ENCODE measurements at regions not wholly inside any gene's neighbourhood (a gene's known extent, or its start where the extent isn't known, plus 50 kb on each side); places are given as distances from the start of the nearest gene placed in this dataset.

GRCh38 chr3:69535613-69536012, 149.7 kb upstream of the FRMD4B start:
- H3K36me3 Mint-ChIP-seq (ENCODE audit: insufficient read depth): no peaks in the 10 kb centered on the region
- DNase-seq (ENCODE audit: low spot score in 2 of 2) (no peak), ATAC-seq (replicated peaks; ENCODE audit: extremely low read depth, poor library complexity, severe bottlenecking) (no peak)
- H3K9me3 Mint-ChIP-seq: no peaks in the 10 kb centered on the region
- no peaks in the 10 kb centered on the region for H3K4me1 Mint-ChIP-seq
- no peak overlapping the region for H3K27ac Mint-ChIP-seq (ENCODE audit: low read depth)
- no peak overlapping the region for H3K4me3 Mint-ChIP-seq
- peaks cover 33% of the 10 kb centered on the region for H3K27me3 Mint-ChIP-seq

DNA sequence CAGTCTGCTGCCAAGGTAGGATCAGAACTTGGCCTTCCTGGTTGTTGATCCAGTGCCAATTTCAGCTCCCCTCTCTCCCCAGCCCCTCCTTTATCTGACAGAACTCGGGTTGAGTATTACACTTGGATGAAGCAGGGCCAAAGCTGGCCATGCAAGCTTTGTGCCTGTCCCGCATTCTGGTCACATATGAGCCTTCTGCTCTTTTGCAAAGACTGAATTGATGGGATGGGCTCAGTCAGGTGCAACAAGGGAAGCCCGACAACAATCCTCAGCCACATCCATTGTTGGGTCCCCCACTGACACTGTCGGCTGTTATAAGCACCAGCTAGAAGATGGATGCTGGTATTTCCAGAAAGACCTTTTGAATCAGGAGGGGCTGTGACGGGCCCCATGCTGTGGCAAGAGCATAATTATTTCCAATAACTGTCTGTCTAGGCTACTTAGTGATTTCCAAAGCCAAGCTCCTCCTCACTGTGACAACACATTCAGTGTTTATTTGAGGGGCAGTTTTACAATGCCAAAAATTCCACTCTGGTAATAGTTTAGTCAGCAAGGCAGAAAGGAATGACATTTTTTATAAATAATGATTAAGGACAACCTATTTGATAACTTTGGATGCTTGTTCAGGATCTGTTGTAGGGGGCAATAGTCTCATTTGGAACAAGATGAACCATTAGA, 146.8 kb upstream of the FRMD4B start:
- no peak overlapping the region for H3K4me3 Mint-ChIP-seq
- H3K36me3 Mint-ChIP-seq (ENCODE audit: insufficient read depth): no peaks in the 10 kb centered on the region
- H3K4me1 Mint-ChIP-seq: no peaks in the 10 kb centered on the region
- peaks cover 4% of the 10 kb centered on the region for H3K27me3 Mint-ChIP-seq
- DNase-seq (ENCODE audit: low spot score in 2 of 2): no peak
- no peak overlapping the region for H3K27ac Mint-ChIP-seq (ENCODE audit: low read depth)
- no peak for ATAC-seq (replicated peaks; ENCODE audit: extremely low read depth, poor library complexity, severe bottlenecking)
- no peaks in the 10 kb centered on the region for H3K9me3 Mint-ChIP-seq

- Mint-ChIP-seq H3K36me3 (ENCODE audit: insufficient read depth) (no peaks in the 10 kb centered on the region), H3K27me3 (peaks cover 4% of the 10 kb centered on the region), H3K27ac (ENCODE audit: low read depth) (no peak overlapping the region), H3K9me3 (no peaks in the 10 kb centered on the region), H3K4me1 (no peaks in the 10 kb centered on the region), H3K4me3 (no peak overlapping the region)
- ATAC-seq (replicated peaks; ENCODE audit: extremely low read depth, poor library complexity, severe bottlenecking) (no peak), DNase-seq (ENCODE audit: low spot score in 2 of 2) (no peak)
These were observed 146.0 kb upstream of the FRMD4B start for GRCh38 chr3:69531576-69532546.

- H3K4me1 Mint-ChIP-seq: no peaks in the 10 kb centered on the region
- DNase-seq (ENCODE audit: low spot score in 2 of 2) (no peak), ATAC-seq (replicated peaks; ENCODE audit: extremely low read depth, poor library complexity, severe bottlenecking) (no peak)
- H3K4me3 Mint-ChIP-seq: no peak overlapping the region
- no peaks in the 10 kb centered on the region for H3K36me3 Mint-ChIP-seq (ENCODE audit: insufficient read depth)
- no peaks in the 10 kb centered on the region for H3K9me3 Mint-ChIP-seq
- H3K27ac Mint-ChIP-seq (ENCODE audit: low read depth): no peak overlapping the region
- H3K27me3 Mint-ChIP-seq: peaks cover 9% of the 10 kb centered on the region
These were observed 144.7 kb upstream of the FRMD4B start for GRCh38 chr3:69530554-69530953.

DNA sequence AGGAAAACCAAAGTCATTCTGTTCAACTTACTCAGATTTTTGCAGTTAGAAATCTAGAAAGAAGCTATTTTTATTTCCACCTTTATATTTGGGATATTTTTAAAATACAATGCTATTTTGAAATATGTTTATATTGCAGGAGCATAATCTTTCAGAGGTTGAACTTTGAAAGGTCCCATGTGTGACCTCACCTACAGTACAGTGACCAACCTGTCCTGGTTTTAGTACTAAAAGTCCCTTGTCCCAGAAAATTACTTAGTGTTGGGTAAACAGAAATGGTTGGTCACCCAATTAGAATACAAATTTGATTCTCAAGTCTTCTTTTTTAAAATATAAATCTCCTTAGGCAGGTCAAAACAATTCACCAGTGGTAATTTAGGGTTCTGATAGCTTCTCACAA, 141.6 kb upstream of the FRMD4B start:
- Mint-ChIP-seq H3K4me1 (no peaks in the 10 kb centered on the region), H3K4me3 (no peak overlapping the region), H3K27ac (ENCODE audit: low read depth) (no peak overlapping the region), H3K9me3 (no peaks in the 10 kb centered on the region), H3K36me3 (ENCODE audit: insufficient read depth) (no peaks in the 10 kb centered on the region), H3K27me3 (peaks cover 9% of the 10 kb centered on the region)
- DNase-seq (ENCODE audit: low spot score in 2 of 2) (no peak), ATAC-seq (replicated peaks; ENCODE audit: extremely low read depth, poor library complexity, severe bottlenecking) (no peak)

GRCh38 chr3:69524816-69525215, 138.9 kb upstream of the FRMD4B start:
- DNase-seq (ENCODE audit: low spot score in 2 of 2) (no peak), ATAC-seq (replicated peaks; ENCODE audit: extremely low read depth, poor library complexity, severe bottlenecking) (no peak)
- Mint-ChIP-seq H3K27ac (ENCODE audit: low read depth) (no peak overlapping the region), H3K27me3 (peaks cover 26% of the 10 kb centered on the region), H3K4me1 (no peaks in the 10 kb centered on the region), H3K4me3 (no peak overlapping the region), H3K9me3 (no peaks in the 10 kb centered on the region), H3K36me3 (ENCODE audit: insufficient read depth) (no peaks in the 10 kb centered on the region)

DNA sequence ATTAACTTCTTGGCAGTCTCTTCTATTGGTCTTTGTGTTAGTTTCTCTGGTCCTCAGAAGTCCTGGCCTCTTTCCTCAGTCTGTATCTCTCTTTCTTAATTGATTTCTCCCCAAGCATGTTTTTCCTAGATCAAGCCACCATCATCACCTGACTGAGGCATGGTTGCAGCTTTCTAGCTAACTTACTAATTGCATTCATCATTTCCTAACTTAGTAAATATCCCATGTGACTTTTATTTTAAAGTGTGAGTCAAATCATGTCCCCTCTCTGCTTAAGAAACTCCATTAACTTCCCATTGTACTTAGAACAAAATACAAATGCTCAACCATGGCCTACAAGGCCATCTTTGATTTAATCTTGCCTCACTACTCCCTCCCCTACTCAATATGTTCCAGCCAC, 135.4 kb upstream of the FRMD4B start:
- H3K27me3 Mint-ChIP-seq: peaks cover 17% of the 10 kb centered on the region
- H3K4me3 Mint-ChIP-seq: no peak overlapping the region
- no peaks in the 10 kb centered on the region for H3K9me3 Mint-ChIP-seq
- DNase-seq (ENCODE audit: low spot score in 2 of 2) (no peak), ATAC-seq (replicated peaks; ENCODE audit: extremely low read depth, poor library complexity, severe bottlenecking) (no peak)
- no peaks in the 10 kb centered on the region for H3K36me3 Mint-ChIP-seq (ENCODE audit: insufficient read depth)
- H3K4me1 Mint-ChIP-seq: no peaks in the 10 kb centered on the region
- H3K27ac Mint-ChIP-seq (ENCODE audit: low read depth): no peak overlapping the region

DNA sequence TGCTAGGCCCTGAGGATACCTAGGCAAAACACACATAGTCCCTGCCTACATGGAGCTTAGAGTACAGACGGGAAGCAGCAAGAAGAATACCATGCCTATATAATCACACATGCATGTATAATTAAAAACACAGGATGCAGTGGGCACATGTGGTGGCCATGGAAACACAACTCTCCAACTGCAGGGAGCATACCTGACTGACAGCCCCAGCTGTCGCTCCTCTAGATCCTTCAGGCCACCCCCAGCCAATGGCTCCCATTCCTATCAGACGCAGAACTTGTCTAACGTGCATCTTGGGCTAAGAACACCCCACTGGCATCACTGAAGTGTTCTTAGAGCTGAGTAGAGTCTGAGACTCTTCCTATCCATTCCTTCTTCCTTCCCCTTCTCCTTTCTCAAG, 125.5 kb upstream of the FRMD4B start:
- Mint-ChIP-seq H3K36me3 (ENCODE audit: insufficient read depth) (no peaks in the 10 kb centered on the region), H3K27ac (ENCODE audit: low read depth) (no peak overlapping the region), H3K27me3 (peaks cover 36% of the 10 kb centered on the region), H3K4me1 (no peaks in the 10 kb centered on the region), H3K4me3 (no peak overlapping the region), H3K9me3 (peaks cover 4% of the 10 kb centered on the region)
- no peak for ATAC-seq (replicated peaks; ENCODE audit: extremely low read depth, poor library complexity, severe bottlenecking)
- DNase-seq (ENCODE audit: low spot score in 2 of 2): no peak

DNA sequence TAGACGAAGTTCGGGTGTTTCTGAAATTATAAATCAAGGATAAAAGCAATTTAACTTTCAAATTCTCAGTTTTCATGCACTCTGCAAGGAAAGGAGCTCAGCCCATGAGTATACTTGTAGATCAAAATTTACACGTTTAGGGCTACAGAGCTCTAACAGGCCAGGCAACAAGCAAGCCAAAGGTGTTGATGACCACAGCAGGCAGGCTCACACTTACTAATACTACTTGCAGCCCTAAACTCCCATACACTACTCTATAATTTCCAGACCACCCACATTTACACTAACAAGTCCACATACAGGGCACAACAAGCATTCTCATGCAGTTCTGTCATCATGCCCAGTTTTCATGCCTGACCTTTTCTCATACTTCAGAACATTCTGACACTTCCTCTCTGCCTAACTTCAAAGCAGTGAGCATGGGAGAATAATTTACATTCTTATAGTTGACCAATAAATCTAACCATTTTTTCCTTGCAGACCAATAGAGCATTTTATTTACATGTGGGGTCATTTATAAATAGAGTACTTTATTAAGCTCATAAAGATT, 124.7 kb upstream of the FRMD4B start:
- peaks cover 36% of the 10 kb centered on the region for H3K27me3 Mint-ChIP-seq
- ATAC-seq (replicated peaks; ENCODE audit: extremely low read depth, poor library complexity, severe bottlenecking) (no peak), DNase-seq (ENCODE audit: low spot score in 2 of 2) (no peak)
- no peak overlapping the region for H3K27ac Mint-ChIP-seq (ENCODE audit: low read depth)
- peaks cover 4% of the 10 kb centered on the region for H3K9me3 Mint-ChIP-seq
- no peaks in the 10 kb centered on the region for H3K36me3 Mint-ChIP-seq (ENCODE audit: insufficient read depth)
- H3K4me3 Mint-ChIP-seq: no peak overlapping the region
- no peaks in the 10 kb centered on the region for H3K4me1 Mint-ChIP-seq

GRCh38 chr3:69509288-69509687, 123.4 kb upstream of the FRMD4B start:
- Mint-ChIP-seq H3K4me1 (no peaks in the 10 kb centered on the region), H3K36me3 (ENCODE audit: insufficient read depth) (no peaks in the 10 kb centered on the region), H3K27me3 (peaks cover 36% of the 10 kb centered on the region), H3K27ac (ENCODE audit: low read depth) (no peak overlapping the region), H3K9me3 (peaks cover 4% of the 10 kb centered on the region), H3K4me3 (no peak overlapping the region)
- ATAC-seq (replicated peaks; ENCODE audit: extremely low read depth, poor library complexity, severe bottlenecking) (no peak), DNase-seq (ENCODE audit: low spot score in 2 of 2) (no peak)

DNA sequence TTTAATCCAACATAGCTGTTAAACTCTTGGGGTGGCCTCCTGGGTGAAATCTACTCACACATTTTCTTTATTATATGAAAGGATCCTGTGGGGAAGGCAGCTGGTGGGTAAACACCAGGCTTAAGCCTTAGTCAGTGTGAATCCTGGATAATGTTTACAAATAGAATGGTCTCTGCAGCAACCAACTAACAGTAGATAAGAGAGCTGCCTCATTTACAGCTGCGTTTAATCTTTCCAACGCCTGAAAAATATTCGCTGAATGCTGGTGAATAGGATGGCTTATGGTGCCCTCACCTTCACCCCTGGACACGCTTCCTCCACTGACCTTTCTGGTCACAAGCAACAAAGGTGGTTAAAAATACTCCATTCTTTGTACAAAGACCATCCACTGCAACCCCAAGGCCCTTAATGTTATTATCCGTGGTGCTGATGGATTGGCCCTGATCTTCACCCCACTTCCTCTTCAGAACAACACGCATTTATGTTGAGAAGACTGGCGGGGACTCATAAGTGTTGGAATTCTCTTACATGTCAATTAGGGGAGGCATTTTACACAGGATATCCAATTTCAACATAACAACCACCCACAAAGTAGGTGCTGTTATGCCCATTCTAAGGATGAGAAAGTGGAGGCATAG, 120.0 kb upstream of the FRMD4B start:
- no peak for DNase-seq (ENCODE audit: low spot score in 2 of 2)
- no peaks in the 10 kb centered on the region for H3K9me3 Mint-ChIP-seq
- H3K4me3 Mint-ChIP-seq: no peak overlapping the region
- peaks cover 8% of the 10 kb centered on the region for H3K27me3 Mint-ChIP-seq
- no peak for ATAC-seq (replicated peaks; ENCODE audit: extremely low read depth, poor library complexity, severe bottlenecking)
- no peaks in the 10 kb centered on the region for H3K4me1 Mint-ChIP-seq
- no peaks in the 10 kb centered on the region for H3K36me3 Mint-ChIP-seq (ENCODE audit: insufficient read depth)
- no peak overlapping the region for H3K27ac Mint-ChIP-seq (ENCODE audit: low read depth)

DNA sequence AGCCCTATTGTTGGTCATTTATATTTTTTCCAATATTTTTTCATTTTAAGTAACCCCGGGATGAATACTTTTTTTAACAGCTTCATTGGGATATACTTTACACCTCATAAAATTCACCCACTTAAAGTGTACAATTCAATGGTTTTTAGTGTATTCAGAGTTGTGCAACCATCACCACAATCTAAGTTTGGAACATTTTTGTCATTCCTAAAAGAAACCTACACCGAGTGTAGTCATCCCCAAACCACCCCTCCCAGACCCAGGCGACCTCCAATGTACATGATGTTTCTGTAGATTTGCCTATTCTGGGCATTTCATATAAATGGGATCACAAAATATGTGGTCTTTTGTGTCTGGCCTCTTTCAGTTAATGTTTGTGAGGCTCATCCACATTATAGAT, 118.3 kb upstream of the FRMD4B start:
- Mint-ChIP-seq H3K27me3 (peaks cover 16% of the 10 kb centered on the region), H3K36me3 (ENCODE audit: insufficient read depth) (peaks cover 2% of the 10 kb centered on the region), H3K27ac (ENCODE audit: low read depth) (no peak overlapping the region), H3K9me3 (no peaks in the 10 kb centered on the region), H3K4me3 (no peak overlapping the region), H3K4me1 (no peaks in the 10 kb centered on the region)
- DNase-seq (ENCODE audit: low spot score in 2 of 2) (no peak), ATAC-seq (replicated peaks; ENCODE audit: extremely low read depth, poor library complexity, severe bottlenecking) (no peak)

Measured in central memory CD8-positive, alpha-beta T cell (primary cell).